Keratinocyte (primary cell): ENCODE measurements at regions not wholly inside any gene's neighbourhood (a gene's known extent, or its start where the extent isn't known, plus 50 kb on each side); places are given as distances from the start of the nearest gene placed in this dataset.

Experiments used
- CTCF ChIP-seq, 3 experiments: IDR thresholded peaks in 1 of 3; conservative IDR thresholded peaks in 1 of 3; optimal IDR thresholded peaks in 1 of 3; 2 replicates in 2 of 3; 3 replicates in 1 of 3; pipeline versions ENCODE3 to v1.5.1; 2011; ENCODE audit warnings: low read length in 3 of 3, mild to moderate bottlenecking in 3 of 3, moderate library complexity in 2 of 3, control low read depth in 1 of 3, inconsistent platforms in 1 of 3; ENCODE audit not compliant: insufficient read depth in 2 of 3; ENCODE audit errors: extremely low read depth in 1 of 3
- EZH2 ChIP-seq: IDR thresholded peaks from one replicate; pipeline ENCODE4 v1.6.1; 2012; ENCODE audit warnings: inconsistent platforms, mild to moderate bottlenecking, low read length, moderate library complexity

GRCh38 chr6:86682297-86682696 is 255.0 kb upstream of the HTR1E start:
- TF ChIP-seq CTCF (optimal IDR thresholded peaks at IDR 0.05 in 1 of 3, IDR thresholded peaks at IDR 0.05 in 1 of 3, conservative IDR thresholded peaks at IDR 0.05 in 1 of 3; ENCODE audit: extremely low read depth in 1 of 3, insufficient read depth in 2 of 3, low read length in 3 of 3) (no peak), EZH2 (no peak)
